ENCODE measurements at regions not wholly inside any gene's neighbourhood (a gene's known extent, or its start where the extent isn't known, plus 50 kb on each side); places are given as distances from the start of the nearest gene placed in this dataset.

DNA sequence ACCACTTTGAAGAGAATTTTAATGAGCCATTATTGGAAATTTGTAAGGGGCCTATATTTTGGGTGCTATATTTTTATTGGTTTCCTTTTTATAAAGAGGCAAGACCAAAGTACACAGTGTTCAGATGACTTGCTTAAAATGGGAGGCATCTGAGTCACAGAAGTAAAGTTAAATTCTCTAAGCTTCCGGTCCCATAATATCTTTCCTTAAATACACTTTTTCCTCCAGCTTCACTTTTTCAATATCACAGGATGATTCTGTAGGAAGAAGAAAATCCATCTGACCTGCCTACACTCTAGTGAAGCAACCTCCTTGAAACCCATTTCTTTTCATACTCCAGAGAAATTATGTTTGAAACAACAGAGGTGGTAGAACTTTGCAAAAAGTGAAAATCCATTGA lies 274.0 kb downstream of the PIK3R1 start:
- Histone ChIP-seq H3K4me1 (ENCODE audit: control insufficient read depth, insufficient read depth, low read length) (no peaks in the 10 kb centered on the region), H3K36me3 (ENCODE audit: control insufficient read depth, insufficient read depth, low read length) (no peaks in the 10 kb centered on the region), H3K27ac (ENCODE audit: low read length) (no peak overlapping the region), H3K4me3 (ENCODE audit: low read length) (no peak overlapping the region), H3K27me3 (ENCODE audit: control insufficient read depth, insufficient read depth, low read length) (no peaks in the 10 kb centered on the region), H3K9me3 (ENCODE audit: control insufficient read depth, insufficient read depth, low read length) (no peaks in the 10 kb centered on the region)
- Mint-ChIP-seq H3K9me3 (no peaks in the 10 kb centered on the region), H3K27ac (no peak overlapping the region), H3K4me3 (no peak overlapping the region), H3K36me3 (no peaks in the 10 kb centered on the region), H3K4me1 (no peaks in the 10 kb centered on the region), H3K27me3 (ENCODE audit: low read depth in 2 of 2) (peaks cover 13 to 31% of the 10 kb centered on the region in 2 donors)
- DNase-seq (no peak), ATAC-seq (no peak)
- TF ChIP-seq, protein P1, sequence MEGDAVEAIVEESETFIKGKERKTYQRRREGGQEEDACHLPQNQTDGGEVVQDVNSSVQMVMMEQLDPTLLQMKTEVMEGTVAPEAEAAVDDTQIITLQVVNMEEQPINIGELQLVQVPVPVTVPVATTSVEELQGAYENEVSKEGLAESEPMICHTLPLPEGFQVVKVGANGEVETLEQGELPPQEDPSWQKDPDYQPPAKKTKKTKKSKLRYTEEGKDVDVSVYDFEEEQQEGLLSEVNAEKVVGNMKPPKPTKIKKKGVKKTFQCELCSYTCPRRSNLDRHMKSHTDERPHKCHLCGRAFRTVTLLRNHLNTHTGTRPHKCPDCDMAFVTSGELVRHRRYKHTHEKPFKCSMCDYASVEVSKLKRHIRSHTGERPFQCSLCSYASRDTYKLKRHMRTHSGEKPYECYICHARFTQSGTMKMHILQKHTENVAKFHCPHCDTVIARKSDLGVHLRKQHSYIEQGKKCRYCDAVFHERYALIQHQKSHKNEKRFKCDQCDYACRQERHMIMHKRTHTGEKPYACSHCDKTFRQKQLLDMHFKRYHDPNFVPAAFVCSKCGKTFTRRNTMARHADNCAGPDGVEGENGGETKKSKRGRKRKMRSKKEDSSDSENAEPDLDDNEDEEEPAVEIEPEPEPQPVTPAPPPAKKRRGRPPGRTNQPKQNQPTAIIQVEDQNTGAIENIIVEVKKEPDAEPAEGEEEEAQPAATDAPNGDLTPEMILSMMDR (IDR thresholded peaks at IDR 0.05) = no peak
- intact Hi-C loops (cut with micrococcal nuclease) = no loop called here
- WGBS (ENCODE audit: insufficient coverage) = no CpG with 5 or more reads among the region's 1 CpG

DNA sequence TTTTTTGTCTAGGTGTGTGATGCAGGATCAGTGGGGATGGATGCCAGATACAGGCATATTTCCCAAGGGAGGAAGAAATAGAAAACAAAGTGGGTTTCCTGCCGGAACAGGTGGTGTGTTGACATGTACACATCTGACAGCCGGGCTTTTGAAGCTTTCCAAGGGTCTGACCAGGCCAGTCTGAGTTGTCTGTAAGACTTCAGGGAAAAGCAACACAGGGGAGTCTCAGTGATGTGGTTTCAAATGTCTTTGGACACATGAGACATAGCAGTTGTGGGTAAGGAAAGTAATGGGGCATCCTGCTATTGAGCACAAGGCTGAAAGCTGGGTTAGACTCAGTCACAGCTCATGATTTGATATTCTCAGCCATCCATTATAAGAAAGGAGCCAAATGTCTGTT lies 274.9 kb downstream of the PIK3R1 start:
- H3K4me3 Mint-ChIP-seq = no peak overlapping the region
- TF ChIP-seq, protein P1 (IDR thresholded peaks at IDR 0.05) = no peak
- H3K27ac Mint-ChIP-seq = no peak overlapping the region
- H3K36me3 Mint-ChIP-seq = no peaks in the 10 kb centered on the region
- no peaks in the 10 kb centered on the region for H3K9me3 ChIP-seq (ENCODE audit: control insufficient read depth, insufficient read depth, low read length)
- WGBS (ENCODE audit: insufficient coverage) = 91% methylated on average over 2 of the region's 2 CpGs
- H3K27me3 Mint-ChIP-seq (ENCODE audit: low read depth in 2 of 2) = peaks cover 13 to 31% of the 10 kb centered on the region in 2 donors
- DNase-seq (no peak), ATAC-seq (no peak)
- no peak overlapping the region for H3K27ac ChIP-seq (ENCODE audit: low read length)
- no peaks in the 10 kb centered on the region for H3K36me3 ChIP-seq (ENCODE audit: control insufficient read depth, insufficient read depth, low read length)
- intact Hi-C loops (cut with micrococcal nuclease) = no loop called here
- no peaks in the 10 kb centered on the region for H3K4me1 Mint-ChIP-seq
- no peaks in the 10 kb centered on the region for H3K9me3 Mint-ChIP-seq
- no peak overlapping the region for H3K4me3 ChIP-seq (ENCODE audit: low read length)
- no peaks in the 10 kb centered on the region for H3K27me3 ChIP-seq (ENCODE audit: control insufficient read depth, insufficient read depth, low read length)
- H3K4me1 ChIP-seq (ENCODE audit: control insufficient read depth, insufficient read depth, low read length) = no peaks in the 10 kb centered on the region

DNA sequence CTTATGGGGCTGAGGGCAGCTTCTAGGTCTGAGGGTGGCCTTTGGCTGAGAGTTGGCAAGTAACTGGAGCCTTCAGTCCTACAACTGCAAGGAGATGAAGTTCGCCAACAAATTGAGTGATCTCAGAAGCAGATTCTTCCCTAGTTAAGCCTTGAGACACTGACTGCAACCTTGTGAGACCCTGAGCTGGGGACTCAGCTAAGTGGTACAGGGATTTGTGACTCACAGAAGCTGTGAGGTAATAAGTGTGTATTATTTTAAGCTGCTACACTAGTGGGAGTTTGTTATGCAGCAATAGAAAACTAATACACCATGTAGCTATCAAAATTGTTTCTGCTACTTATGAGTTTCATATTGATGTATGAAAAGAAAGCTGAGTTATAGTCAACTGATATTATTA lies 279.2 kb downstream of the PIK3R1 start:
- Histone ChIP-seq H3K27ac (ENCODE audit: low read length) (no peak overlapping the region), H3K36me3 (ENCODE audit: control insufficient read depth, insufficient read depth, low read length) (no peaks in the 10 kb centered on the region), H3K27me3 (ENCODE audit: control insufficient read depth, insufficient read depth, low read length) (no peaks in the 10 kb centered on the region), H3K4me1 (ENCODE audit: control insufficient read depth, insufficient read depth, low read length) (no peaks in the 10 kb centered on the region), H3K9me3 (ENCODE audit: control insufficient read depth, insufficient read depth, low read length) (peaks cover 13% of the 10 kb centered on the region), H3K4me3 (ENCODE audit: low read length) (no peak overlapping the region)
- 78% methylated on average over 1 of the region's 1 CpG for WGBS (ENCODE audit: insufficient coverage)
- Mint-ChIP-seq H3K4me3 (no peak overlapping the region), H3K27ac (no peak overlapping the region), H3K4me1 (no peaks in the 10 kb centered on the region), H3K36me3 (peaks cover 10% of the 10 kb centered on the region), H3K27me3 (ENCODE audit: low read depth in 2 of 2) (peaks cover 4 to 18% of the 10 kb centered on the region in 2 donors), H3K9me3 (peaks cover 5 to 8% of the 10 kb centered on the region in 2 donors)
- ATAC-seq (no peak), DNase-seq (no peak)
- TF ChIP-seq, protein P1 (IDR thresholded peaks at IDR 0.05) = no peak
- intact Hi-C loops (cut with micrococcal nuclease) = no loop called here

DNA sequence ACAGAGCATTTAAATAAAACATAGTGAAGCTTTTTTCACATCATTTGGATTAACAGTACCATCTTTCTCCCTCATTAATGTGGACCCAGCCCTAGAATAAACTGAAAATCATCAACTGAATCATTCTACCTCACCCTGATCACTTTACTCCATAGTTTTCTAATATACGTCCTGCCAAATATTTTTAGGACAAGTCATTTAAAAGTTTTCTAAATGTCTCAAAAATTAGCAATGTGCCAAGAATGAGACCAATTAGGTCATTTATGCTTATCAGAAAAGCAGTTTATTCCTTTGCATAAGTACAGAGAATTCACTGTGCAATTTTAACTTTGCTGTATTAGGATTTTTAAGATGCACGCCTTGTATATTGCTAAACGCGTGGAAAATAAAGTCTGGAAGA lies 284.4 kb downstream of the PIK3R1 start:
- H3K36me3 Mint-ChIP-seq = peaks cover 10% of the 10 kb centered on the region
- ATAC-seq = no peak

More for the DNA sequence above, 284.4 kb downstream of the PIK3R1 start:
- H3K27ac Mint-ChIP-seq = no peak overlapping the region
- WGBS (ENCODE audit: insufficient coverage) = 97% methylated on average over 4 of the region's 4 CpGs
- no peak for DNase-seq
- H3K4me3 ChIP-seq (ENCODE audit: low read length) = no peak overlapping the region
- no peaks in the 10 kb centered on the region for H3K4me1 ChIP-seq (ENCODE audit: control insufficient read depth, insufficient read depth, low read length)
- no peaks in the 10 kb centered on the region for H3K27me3 ChIP-seq (ENCODE audit: control insufficient read depth, insufficient read depth, low read length)
- peaks cover 0 to 8% of the 10 kb centered on the region in 2 donors for H3K27me3 Mint-ChIP-seq (ENCODE audit: low read depth in 2 of 2)
- no peaks in the 10 kb centered on the region for H3K4me1 Mint-ChIP-seq
- TF ChIP-seq, protein P1 (IDR thresholded peaks at IDR 0.05) = no peak
- H3K27ac ChIP-seq (ENCODE audit: low read length) = no peak overlapping the region
- H3K9me3 ChIP-seq (ENCODE audit: control insufficient read depth, insufficient read depth, low read length) = peaks cover 13% of the 10 kb centered on the region
- H3K9me3 Mint-ChIP-seq = peaks cover 5 to 8% of the 10 kb centered on the region in 2 donors
- no peak overlapping the region for H3K4me3 Mint-ChIP-seq
- intact Hi-C loops (cut with micrococcal nuclease) = no loop called here
- H3K36me3 ChIP-seq (ENCODE audit: control insufficient read depth, insufficient read depth, low read length) = no peaks in the 10 kb centered on the region
